H9 (cell line): ENCODE measurements at regions not wholly inside any gene's neighbourhood (a gene's known extent, or its start where the extent isn't known, plus 50 kb on each side); places are given as distances from the start of the nearest gene placed in this dataset.

Experiments used
- DNase-seq: peaks from one replicate; pipeline ENCODE4 v3.0.0-alpha.2; 2017
- H2AFZ ChIP-seq: one replicate; pipeline ENCODE4 v1.6.1; 2013; ENCODE audit warnings: mild to moderate bottlenecking, low read length, control low read depth, moderate library complexity
- H2AK5ac ChIP-seq: 2 replicates; pipeline ENCODE4 v1.6.1; 2013; ENCODE audit warnings: low read length, control low read depth, mixed read lengths; ENCODE audit not compliant: insufficient read length
- H2BK120ac ChIP-seq: one replicate; pipeline ENCODE4 v1.6.1; 2013; ENCODE audit warnings: low read depth, mild to moderate bottlenecking, low read length, control low read depth, inconsistent platforms; ENCODE audit not compliant: poor library complexity, severe bottlenecking
- H2BK12ac ChIP-seq: 2 replicates; pipeline ENCODE4 v1.6.1; 2013; ENCODE audit warnings: low read length, control low read depth, mixed read lengths, low read depth; ENCODE audit not compliant: insufficient read length
- H2BK15ac ChIP-seq: 2 replicates; pipeline ENCODE4 v1.6.1; 2013; ENCODE audit warnings: low read depth, low read length, control low read depth
- H2BK20ac ChIP-seq: one replicate; pipeline ENCODE4 v1.6.1; 2013; ENCODE audit warnings: low read depth, mild to moderate bottlenecking, low read length, control low read depth, inconsistent platforms; ENCODE audit not compliant: poor library complexity, severe bottlenecking
- H2BK5ac ChIP-seq: 2 replicates; pipeline ENCODE4 v1.6.1; 2013; ENCODE audit warnings: low read length, control low read depth, mixed read lengths; ENCODE audit not compliant: insufficient read length
- H3K14ac ChIP-seq: 2 replicates; pipeline ENCODE4 v1.6.1; 2013; ENCODE audit warnings: low read length, control low read depth; ENCODE audit not compliant: insufficient read depth
- H3K18ac ChIP-seq: 2 replicates; pipeline ENCODE4 v1.6.1; 2013; ENCODE audit warnings: low read depth, mild to moderate bottlenecking, mixed read lengths, low read length, control low read depth; ENCODE audit not compliant: insufficient read length
- H3K23ac ChIP-seq: 2 replicates; pipeline ENCODE4 v1.6.1; 2013; ENCODE audit warnings: low read length, control low read depth, mixed read lengths, low read depth; ENCODE audit not compliant: insufficient read length
- H3K23me2 ChIP-seq: 2 replicates; pipeline ENCODE4 v1.6.1; 2013; ENCODE audit warnings: low read depth, mild to moderate bottlenecking, mixed read lengths, low read length, control low read depth; ENCODE audit not compliant: insufficient read length, poor library complexity, severe bottlenecking
- H3K27ac ChIP-seq: 2 replicates; pipeline ENCODE4 v1.5.1; 2013; ENCODE audit warnings: low read length, control low read depth, mixed read lengths, low read depth; ENCODE audit not compliant: insufficient read length
- H3K27me3 ChIP-seq: 2 replicates; pipeline ENCODE4 v1.6.1; 2013; ENCODE audit warnings: low read length, control low read depth, inconsistent platforms; ENCODE audit not compliant: insufficient read depth
- H3K4ac ChIP-seq: 2 replicates; pipeline ENCODE4 v1.6.1; 2013; ENCODE audit warnings: low read depth, mild to moderate bottlenecking, control low read depth, inconsistent platforms, low read length, moderate library complexity
- H3K4me1 ChIP-seq: 2 replicates; pipeline ENCODE4 v1.6.1; 2013; ENCODE audit warnings: low read length, control low read depth, inconsistent platforms; ENCODE audit not compliant: insufficient read depth
- H3K4me2 ChIP-seq: 2 replicates; pipeline ENCODE4 v1.6.1; 2013; ENCODE audit warnings: low read length, control low read depth, mixed read lengths; ENCODE audit not compliant: insufficient read length, insufficient read depth
- H3K56ac ChIP-seq: 2 replicates; pipeline ENCODE4 v1.6.1; 2013; ENCODE audit warnings: low read depth, mild to moderate bottlenecking, mixed read lengths, low read length, control low read depth; ENCODE audit not compliant: insufficient read length
- H3K79me1 ChIP-seq: 2 replicates; pipeline ENCODE4 v1.6.1; 2013; ENCODE audit warnings: low read depth, mild to moderate bottlenecking, moderate library complexity, low read length, control low read depth, inconsistent platforms; ENCODE audit not compliant: insufficient read depth, poor library complexity, severe bottlenecking
- H3K79me2 ChIP-seq: 2 replicates; pipeline ENCODE4 v1.6.1; 2013; ENCODE audit warnings: low read length, control low read depth, inconsistent platforms; ENCODE audit not compliant: insufficient read depth
- H3K9ac ChIP-seq: 2 replicates; pipeline ENCODE4 v1.6.1; 2013; ENCODE audit warnings: low read length, control low read depth, mixed read lengths; ENCODE audit not compliant: insufficient read length; ENCODE audit errors: extremely low read depth
- H3K9me3 ChIP-seq: one replicate; pipeline ENCODE4 v1.6.1; 2013; ENCODE audit warnings: low read depth, low read length, inconsistent platforms; ENCODE audit not compliant: control insufficient read depth
- H3T11ph ChIP-seq: one replicate; pipeline ENCODE4 v1.6.1; 2013; ENCODE audit warnings: mild to moderate bottlenecking, low read length, control low read depth, inconsistent platforms
- H4K20me1 ChIP-seq: one replicate; pipeline ENCODE4 v1.6.1; 2013; ENCODE audit not compliant: control insufficient read depth, insufficient read length, insufficient read depth
- H4K5ac ChIP-seq: 2 replicates; pipeline ENCODE4 v1.6.1; 2013; ENCODE audit warnings: low read depth, mild to moderate bottlenecking, mixed read lengths, low read length, control low read depth; ENCODE audit not compliant: insufficient read length
- H4K8ac ChIP-seq: replicated peaks from 2 replicates; pipeline ENCODE4 v1.6.1; 2013; ENCODE audit warnings: low read length, control low read depth, mixed read lengths, low read depth; ENCODE audit not compliant: insufficient read length
- H4K91ac ChIP-seq: 2 replicates; pipeline ENCODE4 v1.6.1; 2013; ENCODE audit warnings: low read depth, mild to moderate bottlenecking, moderate library complexity, mixed read lengths, low read length, control low read depth; ENCODE audit not compliant: insufficient read length
- H3K27ac Mint-ChIP-seq, 3 experiments: 2 replicates in 2 of 3; 3 replicates in 1 of 3; pipeline ENCODE4 v1.8.0; 2020 to 2021; ENCODE audit warnings: mixed read lengths in 3 of 3, mild to moderate bottlenecking in 1 of 3, moderate library complexity in 1 of 3
- H3K27me3 Mint-ChIP-seq: 2 replicates; pipeline ENCODE4 v1.8.0; 2021; ENCODE audit warnings: low read depth, mild to moderate bottlenecking, moderate library complexity, mixed read lengths
- H3K36me3 Mint-ChIP-seq, 3 experiments: 2 replicates in 2 of 3; 3 replicates in 1 of 3; pipeline ENCODE4 v1.8.0; 2020 to 2021; ENCODE audit warnings: low read depth in 3 of 3, mixed read lengths in 3 of 3; ENCODE audit not compliant: insufficient read depth in 1 of 3
- H3K4me1 Mint-ChIP-seq, 2 experiments: 2 replicates each; pipeline ENCODE4 v1.8.0; 2020; ENCODE audit warnings: mixed read lengths in 2 of 2
- H3K4me3 Mint-ChIP-seq, 2 experiments: 2 replicates in 1 of 2; 3 replicates in 1 of 2; pipeline ENCODE4 v1.8.0; 2020 to 2021; ENCODE audit warnings: mild to moderate bottlenecking in 2 of 2, mixed read lengths in 2 of 2, moderate library complexity in 1 of 2
- H3K9me3 Mint-ChIP-seq, 2 experiments: 2 replicates in 1 of 2; 3 replicates in 1 of 2; pipeline ENCODE4 v1.8.0; 2020; ENCODE audit warnings: mild to moderate bottlenecking in 2 of 2, mixed read lengths in 2 of 2, moderate library complexity in 1 of 2
- CTCF ChIP-seq: fragments of 200-600 bp; sonication (generic); conservative IDR thresholded peaks from 3 replicates; pipeline ENCODE4 v1.8.0; 2021; ENCODE audit warnings: antibody characterized with exemption, mild to moderate bottlenecking
- WGBS: extraction: QIAGEN DNeasy Blood & Tissue Kit; methylation state at CpG from one replicate; pipeline ENCODE4 v1.1.7; 2013; ENCODE audit warnings: missing lambda C conversion rate, low lambda C conversion rate, mixed read lengths; ENCODE audit not compliant: insufficient read length; ENCODE audit errors: extremely low coverage; 5-methylcytosine and 5-hydroxymethylcytosine counted together

DNA sequence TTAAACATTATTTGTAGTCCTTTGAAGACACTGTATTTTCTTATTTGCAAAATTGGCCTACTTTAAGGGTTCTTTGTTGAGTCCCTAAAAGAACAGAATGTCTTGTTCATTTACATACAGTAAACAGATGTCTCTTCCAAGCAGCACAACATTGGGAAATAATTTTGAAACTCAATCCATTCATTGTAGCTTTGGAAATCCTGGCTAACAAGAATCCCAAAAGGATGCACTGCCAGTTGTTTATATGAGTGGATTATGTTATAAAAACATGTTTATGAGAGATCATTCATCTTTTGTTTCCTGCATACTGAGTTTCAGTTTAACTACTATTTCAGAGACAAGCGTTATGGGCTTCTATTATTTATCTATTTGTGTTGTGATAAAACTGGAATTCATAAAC lies 499.3 kb downstream of the PID1 start:
- Histone ChIP-seq H3K14ac (no peak overlapping the region), H3T11ph (no peak overlapping the region), H3K9me3 (no peaks in the 10 kb centered on the region), H4K20me1 (no peaks in the 10 kb centered on the region), H3K9ac (no peak overlapping the region), H3K4me2 (no peak overlapping the region), H2BK15ac (no peak overlapping the region), H3K23ac (no peak overlapping the region), H3K79me2 (no peaks in the 10 kb centered on the region), H3K23me2 (no peaks in the 10 kb centered on the region), H3K79me1 (no peaks in the 10 kb centered on the region), H4K8ac (no peak overlapping the region), H2AK5ac (no peak overlapping the region), H3K27me3 (no peaks in the 10 kb centered on the region), H3K18ac (no peak overlapping the region), H2AFZ (no peak overlapping the region), H3K4me1 (no peaks in the 10 kb centered on the region), H2BK12ac (no peak overlapping the region), H4K5ac (no peak overlapping the region), H2BK20ac (no peak overlapping the region), H3K56ac (no peak overlapping the region), H3K27ac (no peak overlapping the region), H2BK5ac (no peak overlapping the region), H2BK120ac (no peak overlapping the region), H4K91ac (no peak overlapping the region), H3K4ac (no peak overlapping the region)
- Mint-ChIP-seq H3K36me3 (peaks cover 0 to 4% (median 0%) of the 10 kb centered on the region in 3 experiments; a peak in 1 of 7 replicates), H3K9me3 (no peaks in the 10 kb centered on the region; a peak in 2 of 5 replicates), H3K27me3 (no peaks in the 10 kb centered on the region), H3K4me1 (peaks cover 5 to 6% of the 10 kb centered on the region in 2 experiments; a peak in 1 of 4 replicates), H3K27ac (no peak overlapping the region), H3K4me3 (no peak overlapping the region)
- no peak for TF ChIP-seq CTCF
- WGBS: no CpG with 5 or more reads among the region's 1 CpG
- DNase-seq: no peak
